Ovary (tissue), 3 donors: ENCODE measurements at regions not wholly inside any gene's neighbourhood (a gene's known extent, or its start where the extent isn't known, plus 50 kb on each side); places are given as distances from the start of the nearest gene placed in this dataset.

Experiments used
- CTCF ChIP-seq, 3 donors: fragments of 450-650 bp in 2 of 3; fragments of 200-600 bp in 1 of 3; IDR thresholded peaks; one replicate each; pipeline versions ENCODE4 v1.5.1 to v1.8.0; 2016 to 2022; ENCODE audit warnings: antibody characterized with exemption in 3 of 3, mild to moderate bottlenecking in 1 of 3
- EP300 ChIP-seq: sonication (generic); formaldehyde crosslinking; IDR thresholded peaks from one replicate; pipeline ENCODE4 v1.6.1; 2017; ENCODE audit warnings: antibody characterized with exemption
- donor health status: DM: no; HTN: no; CAD: no.

- no peak for TF ChIP-seq CTCF (IDR thresholded peaks at IDR 0.05)
- TF ChIP-seq EP300, result no peak
These were observed 104.0 kb downstream of the MTX3 start for GRCh38 chr5:79886925-79887655.
